Esophagus muscularis mucosa (tissue), 3 donors: ENCODE measurements at regions not wholly inside any gene's neighbourhood (a gene's known extent, or its start where the extent isn't known, plus 50 kb on each side); places are given as distances from the start of the nearest gene placed in this dataset.

Source experiments
- POLR2A ChIP-seq: fragments of 450-650 bp; IDR thresholded peaks from one replicate; pipeline ENCODE4 v1.6.1; 2017; ENCODE audit warnings: antibody characterized with exemption, moderate library complexity, mild to moderate bottlenecking, low read depth
- TF ChIP-seq, protein P1 (sequence below), 3 experiments: fragments of 200-600 bp in 2 of 3; fragments of 450-650 bp in 1 of 3; sonication (generic) in 2 of 3; IDR thresholded peaks; one replicate each; pipeline ENCODE4 v1.5.1; 2017 to 2019; ENCODE audit warnings: antibody characterized with exemption in 3 of 3, mild to moderate bottlenecking in 2 of 3, moderate library complexity in 1 of 3

DNA sequence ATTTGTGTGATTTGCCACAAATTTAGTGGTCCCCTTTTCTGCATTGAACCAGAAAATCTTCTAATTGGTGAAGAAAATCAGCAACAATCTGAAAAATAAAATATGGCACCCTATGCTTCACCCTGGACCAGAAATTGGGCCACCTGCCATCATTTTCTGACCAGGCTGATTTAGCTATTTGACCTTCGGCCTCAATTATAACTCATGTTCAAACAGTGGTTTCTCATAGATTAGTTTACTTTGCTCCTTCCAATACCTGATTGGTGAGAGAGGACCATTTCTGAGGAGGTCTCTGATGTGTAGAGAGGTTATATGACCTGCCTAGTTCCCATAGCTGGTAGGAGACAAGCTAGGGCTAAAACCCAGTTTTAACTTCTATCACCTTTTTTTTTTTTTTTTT is 59.0 kb downstream of the PTTG1 start:
- TF ChIP-seq, protein P1, sequence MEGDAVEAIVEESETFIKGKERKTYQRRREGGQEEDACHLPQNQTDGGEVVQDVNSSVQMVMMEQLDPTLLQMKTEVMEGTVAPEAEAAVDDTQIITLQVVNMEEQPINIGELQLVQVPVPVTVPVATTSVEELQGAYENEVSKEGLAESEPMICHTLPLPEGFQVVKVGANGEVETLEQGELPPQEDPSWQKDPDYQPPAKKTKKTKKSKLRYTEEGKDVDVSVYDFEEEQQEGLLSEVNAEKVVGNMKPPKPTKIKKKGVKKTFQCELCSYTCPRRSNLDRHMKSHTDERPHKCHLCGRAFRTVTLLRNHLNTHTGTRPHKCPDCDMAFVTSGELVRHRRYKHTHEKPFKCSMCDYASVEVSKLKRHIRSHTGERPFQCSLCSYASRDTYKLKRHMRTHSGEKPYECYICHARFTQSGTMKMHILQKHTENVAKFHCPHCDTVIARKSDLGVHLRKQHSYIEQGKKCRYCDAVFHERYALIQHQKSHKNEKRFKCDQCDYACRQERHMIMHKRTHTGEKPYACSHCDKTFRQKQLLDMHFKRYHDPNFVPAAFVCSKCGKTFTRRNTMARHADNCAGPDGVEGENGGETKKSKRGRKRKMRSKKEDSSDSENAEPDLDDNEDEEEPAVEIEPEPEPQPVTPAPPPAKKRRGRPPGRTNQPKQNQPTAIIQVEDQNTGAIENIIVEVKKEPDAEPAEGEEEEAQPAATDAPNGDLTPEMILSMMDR (IDR thresholded peaks at IDR 0.05): no peak
- TF ChIP-seq POLR2A: no peak
